Ishikawa (cell line): ENCODE measurements at regions not wholly inside any gene's neighbourhood (a gene's known extent, or its start where the extent isn't known, plus 50 kb on each side); places are given as distances from the start of the nearest gene placed in this dataset.

Experiments
- CEBPB ChIP-seq: IDR thresholded peaks from 2 replicates; pipeline ENCODE4 v1.6.1; 2012
- CREB1 ChIP-seq: IDR thresholded peaks from 2 replicates; pipeline ENCODE4 v1.6.1; 2012; ENCODE audit warnings: low read depth
- EGR1 ChIP-seq: IDR thresholded peaks from 2 replicates; pipeline ENCODE4 v1.6.1; 2012
- EP300 ChIP-seq: IDR thresholded peaks from 2 replicates; pipeline ENCODE4 v1.6.1; 2012; ENCODE audit warnings: borderline replicate concordance
- FOXM1 ChIP-seq: IDR thresholded peaks from 2 replicates; pipeline ENCODE4 v1.6.1; 2012; ENCODE audit warnings: low read depth, borderline replicate concordance
- MAX ChIP-seq: IDR thresholded peaks from 2 replicates; pipeline ENCODE4 v1.6.1; 2012
- NFIC ChIP-seq: IDR thresholded peaks from 2 replicates; pipeline ENCODE4 v1.6.1; 2012
- RAD21 ChIP-seq: IDR thresholded peaks from 2 replicates; pipeline ENCODE4 v1.6.1; 2012; ENCODE audit warnings: low read depth
- REST ChIP-seq: IDR thresholded peaks from 2 replicates; pipeline ENCODE4 v1.6.1; 2012; ENCODE audit warnings: low read depth, mild to moderate bottlenecking
- TAF1 ChIP-seq: IDR thresholded peaks from 2 replicates; pipeline ENCODE4 v1.6.1; 2012; ENCODE audit warnings: low read depth, mild to moderate bottlenecking
- TCF12 ChIP-seq: IDR thresholded peaks from 2 replicates; pipeline ENCODE4 v1.6.1; 2012; ENCODE audit warnings: low read depth
- TEAD4 ChIP-seq: IDR thresholded peaks from 2 replicates; pipeline ENCODE4 v1.6.1; 2012
- USF1 ChIP-seq: IDR thresholded peaks from 2 replicates; pipeline ENCODE4 v1.6.1; 2012
- YY1 ChIP-seq: IDR thresholded peaks from 2 replicates; pipeline ENCODE4 v1.6.1; 2012; ENCODE audit warnings: low read depth
- ZBTB7A ChIP-seq: IDR thresholded peaks from 2 replicates; pipeline ENCODE4 v1.6.1; 2012; ENCODE audit warnings: low read depth

- TF ChIP-seq CEBPB (no peak), YY1 (no peak), NFIC (no peak), FOXM1 (no peak), ZBTB7A (no peak), USF1 (no peak), CREB1 (no peak), TCF12 (no peak), MAX (no peak), REST (no peak), RAD21 (no peak), EP300 (no peak), EGR1 (no peak), TAF1 (no peak), TEAD4 (no peak)
Observed at GRCh38 chr5:58056546-58056945, 403.3 kb downstream of the PLK2 start.

- TF ChIP-seq REST (no peak), EGR1 (no peak), USF1 (no peak), RAD21 (no peak), CREB1 (no peak), TAF1 (no peak), TCF12 (no peak), EP300 (no peak), TEAD4 (no peak), FOXM1 (no peak)
Observed at GRCh38 chr5:58054018-58054417, 405.9 kb downstream of the PLK2 start.

GRCh38 chr5:58048954-58049353 lies 410.9 kb downstream of the PLK2 start:
- TF ChIP-seq FOXM1, result no peak
- no peak for TF ChIP-seq CREB1
- no peak for TF ChIP-seq CEBPB
- no peak for TF ChIP-seq TAF1

- TF ChIP-seq MAX (no peak), EP300 (no peak)
Observed at GRCh38 chr5:58048185-58048925, 411.5 kb downstream of the PLK2 start.

GRCh38 chr5:58046371-58046770 lies 413.5 kb downstream of the PLK2 start:
- TF ChIP-seq MAX (no peak), TEAD4 (no peak), REST (no peak), RAD21 (no peak), YY1 (no peak), CEBPB (no peak), TAF1 (no peak), TCF12 (no peak), CREB1 (no peak), FOXM1 (no peak), ZBTB7A (no peak), EP300 (no peak)
